Upper lobe of left lung (tissue), 4 donors: ENCODE measurements at regions not wholly inside any gene's neighbourhood (a gene's known extent, or its start where the extent isn't known, plus 50 kb on each side); places are given as distances from the start of the nearest gene placed in this dataset.

Experiments
- CTCF ChIP-seq, 6 experiments: fragments of 450-650 bp in 4 of 6; fragments of 200-600 bp in 2 of 6; sonication (generic) in 2 of 6; IDR thresholded peaks; one replicate each; pipeline ENCODE4 v1.5.1; 2016 to 2019; ENCODE audit warnings: antibody characterized with exemption in 6 of 6
- POLR2A ChIP-seq, 4 donors: fragments of 450-650 bp; IDR thresholded peaks; one replicate each; pipeline ENCODE4 v1.5.1; 2016 to 2017; ENCODE audit warnings: antibody characterized with exemption in 4 of 4, mild to moderate bottlenecking in 2 of 4

- TF ChIP-seq CTCF (IDR thresholded peaks at IDR 0.05), result no peak
- TF ChIP-seq POLR2A (IDR thresholded peaks at IDR 0.05), result no peak
Measured at GRCh38 chr12:13471471-13471870, 274.9 kb downstream of the EMP1 start.
